ENCODE measurements at regions not wholly inside any gene's neighbourhood (a gene's known extent, or its start where the extent isn't known, plus 50 kb on each side); places are given as distances from the start of the nearest gene placed in this dataset.

- Mint-ChIP-seq H3K27me3 (ENCODE audit: low read depth) (no peaks in the 10 kb centered on the region), H3K36me3 (ENCODE audit: low read depth) (no peaks in the 10 kb centered on the region), H3K4me3 (no peak overlapping the region), H3K4me1 (ENCODE audit: low read depth) (no peaks in the 10 kb centered on the region), H3K9me3 (no peaks in the 10 kb centered on the region), H3K27ac (no peak overlapping the region)
- CTCF ChIA-PET = no interaction called here
- no peak for DNase-seq
- intact Hi-C loops (cut with micrococcal nuclease) = no loop called here
These were observed 1124.8 kb downstream of the SI start for GRCh38 chr3:163953526-163953925.

DNA sequence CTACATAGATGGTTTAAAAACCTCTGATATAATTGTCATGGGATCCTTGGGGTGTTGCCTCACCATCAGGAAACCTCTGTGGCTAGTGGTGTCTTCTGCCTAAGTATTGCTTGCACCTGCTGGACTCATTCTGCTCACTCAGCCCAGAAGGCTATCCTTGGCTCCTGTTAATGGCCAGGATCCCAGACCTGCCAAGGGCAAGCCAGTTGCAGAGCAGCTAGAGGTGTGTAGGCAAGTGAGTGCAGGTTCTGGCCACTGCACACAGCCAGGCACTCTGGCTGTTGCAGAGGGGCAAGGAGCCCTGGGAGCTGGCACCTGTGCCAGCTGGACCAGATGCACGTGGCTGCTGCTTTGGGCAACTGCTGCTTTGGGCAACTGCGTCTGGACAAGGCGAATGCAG lies 1125.8 kb downstream of the SI start:
- no peak for DNase-seq
- intact Hi-C loops (cut with micrococcal nuclease) = no loop called here
- peaks cover 2% of the 10 kb centered on the region for H3K9me3 Mint-ChIP-seq
- H3K36me3 Mint-ChIP-seq (ENCODE audit: low read depth) = no peaks in the 10 kb centered on the region
- H3K27me3 Mint-ChIP-seq (ENCODE audit: low read depth) = no peaks in the 10 kb centered on the region
- no peaks in the 10 kb centered on the region for H3K4me1 Mint-ChIP-seq (ENCODE audit: low read depth)
- H3K4me3 Mint-ChIP-seq = no peak overlapping the region
- CTCF ChIA-PET = no interaction called here
- no peak overlapping the region for H3K27ac Mint-ChIP-seq

DNA sequence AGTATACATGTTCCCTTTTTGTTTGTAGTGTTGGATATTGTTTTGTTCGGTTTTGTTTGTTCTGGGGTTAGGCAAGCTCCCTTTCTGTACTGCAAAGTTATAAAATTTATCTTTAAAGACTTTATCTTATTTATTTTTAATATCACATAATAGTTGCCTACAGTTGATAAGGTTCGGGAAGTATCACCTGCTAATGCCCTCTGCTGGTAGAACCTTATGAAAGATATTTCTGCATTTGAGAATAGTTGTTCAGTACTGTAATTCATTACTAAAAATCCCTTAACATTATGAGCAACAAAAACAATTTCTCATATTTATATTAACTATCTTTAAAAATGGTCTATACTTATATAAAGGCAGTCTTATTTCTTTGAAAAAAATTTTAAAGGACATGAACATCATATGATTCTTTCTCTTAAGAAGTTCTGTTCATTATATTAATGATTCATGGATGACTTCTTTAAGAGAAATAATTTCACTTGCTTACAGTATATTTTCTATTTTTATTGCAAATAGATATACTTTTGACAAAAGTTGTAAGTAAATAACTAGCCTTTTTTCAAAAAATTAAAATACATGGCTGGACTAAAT lies 1126.8 kb downstream of the SI start:
- CTCF ChIA-PET = no interaction called here
- no peaks in the 10 kb centered on the region for H3K36me3 Mint-ChIP-seq (ENCODE audit: low read depth)
- no peak overlapping the region for H3K27ac Mint-ChIP-seq
- DNase-seq = no peak
- peaks cover 2% of the 10 kb centered on the region for H3K9me3 Mint-ChIP-seq
- H3K4me3 Mint-ChIP-seq = no peak overlapping the region
- H3K27me3 Mint-ChIP-seq (ENCODE audit: low read depth) = no peaks in the 10 kb centered on the region
- intact Hi-C loops (cut with micrococcal nuclease) = no loop called here
- no peaks in the 10 kb centered on the region for H3K4me1 Mint-ChIP-seq (ENCODE audit: low read depth)

GRCh38 chr3:163946785-163947184 lies 1131.5 kb downstream of the SI start:
- H3K27me3 Mint-ChIP-seq (ENCODE audit: low read depth) = no peaks in the 10 kb centered on the region
- H3K27ac Mint-ChIP-seq = no peak overlapping the region
- H3K4me1 Mint-ChIP-seq (ENCODE audit: low read depth) = no peaks in the 10 kb centered on the region
- CTCF ChIA-PET = no interaction called here
- peaks cover 9% of the 10 kb centered on the region for H3K9me3 Mint-ChIP-seq
- intact Hi-C loops (cut with micrococcal nuclease) = no loop called here
- no peak overlapping the region for H3K4me3 Mint-ChIP-seq
- H3K36me3 Mint-ChIP-seq (ENCODE audit: low read depth) = no peaks in the 10 kb centered on the region
- no peak for DNase-seq

DNA sequence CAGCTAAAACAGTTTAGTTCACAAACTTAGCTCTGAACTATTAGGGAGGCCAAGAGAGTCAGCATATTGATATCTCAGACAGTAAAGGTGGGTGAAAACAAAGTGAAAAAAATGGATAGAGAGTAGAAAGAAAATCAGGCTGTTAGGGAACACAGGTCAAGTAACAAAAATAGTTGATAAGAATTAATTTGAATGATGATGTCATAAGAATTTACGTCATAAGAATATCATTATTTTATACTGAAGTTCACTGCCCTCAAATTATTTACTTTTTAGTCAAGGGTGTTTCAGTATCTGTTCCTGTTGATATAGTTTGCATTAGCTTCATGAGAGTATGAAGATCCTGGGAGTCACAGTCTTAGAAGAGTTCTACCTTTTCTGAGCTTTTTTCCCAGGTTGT lies 1134.6 kb downstream of the SI start:
- Mint-ChIP-seq H3K4me1 (ENCODE audit: low read depth) (no peaks in the 10 kb centered on the region), H3K36me3 (ENCODE audit: low read depth) (no peaks in the 10 kb centered on the region), H3K27ac (no peak overlapping the region), H3K27me3 (ENCODE audit: low read depth) (no peaks in the 10 kb centered on the region), H3K4me3 (no peak overlapping the region), H3K9me3 (peaks cover 12% of the 10 kb centered on the region)
- CTCF ChIA-PET = no interaction called here
- DNase-seq = no peak
- intact Hi-C loops (cut with micrococcal nuclease) = no loop called here

DNA sequence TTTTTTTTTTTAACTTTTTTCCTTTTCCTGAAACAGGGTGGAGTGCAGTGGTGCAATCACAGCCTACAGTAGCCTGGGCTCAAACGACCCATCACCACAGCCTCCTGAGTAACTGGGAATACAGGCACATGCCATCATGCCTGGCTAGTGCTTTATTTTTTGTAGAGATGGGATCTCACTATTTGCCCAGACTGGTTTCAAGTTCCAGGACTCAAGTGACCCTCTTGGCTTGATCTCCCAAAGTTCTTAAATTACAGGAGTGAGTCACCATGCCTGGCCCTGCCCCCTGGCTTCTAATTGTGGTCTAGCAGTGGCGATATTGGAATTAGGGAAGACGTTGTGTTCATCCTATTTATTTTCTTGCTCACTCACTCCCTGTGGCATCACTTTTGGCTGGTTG lies 1138.4 kb downstream of the SI start:
- H3K4me3 Mint-ChIP-seq = no peak overlapping the region
- H3K27ac Mint-ChIP-seq = no peak overlapping the region
- H3K36me3 Mint-ChIP-seq (ENCODE audit: low read depth) = no peaks in the 10 kb centered on the region
- no peaks in the 10 kb centered on the region for H3K4me1 Mint-ChIP-seq (ENCODE audit: low read depth)
- peaks cover 10% of the 10 kb centered on the region for H3K9me3 Mint-ChIP-seq
- no peaks in the 10 kb centered on the region for H3K27me3 Mint-ChIP-seq (ENCODE audit: low read depth)
- DNase-seq = no peak
- CTCF ChIA-PET = no interaction called here
- intact Hi-C loops (cut with micrococcal nuclease) = no loop called here

DNA sequence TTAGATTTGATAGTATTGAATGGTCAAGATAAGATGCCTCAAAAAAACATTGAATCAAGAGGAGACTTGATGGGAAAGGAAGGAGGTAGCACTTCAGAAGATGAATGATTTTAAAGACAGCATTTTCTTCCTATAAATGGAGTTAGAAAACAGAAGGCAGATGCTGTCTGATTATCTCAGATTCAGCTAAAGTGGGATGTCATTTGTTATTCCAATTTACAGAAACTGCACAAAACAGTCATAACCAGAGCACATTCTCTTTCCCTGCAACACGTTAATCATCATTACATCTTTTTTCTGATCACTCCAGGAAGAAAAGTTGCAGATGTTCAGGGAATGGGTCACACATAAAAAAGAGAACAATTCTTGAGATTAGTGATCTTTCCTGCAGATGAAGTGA lies 1141.8 kb downstream of the SI start:
- intact Hi-C loops (cut with micrococcal nuclease) = no loop called here
- Mint-ChIP-seq H3K27ac (no peak overlapping the region), H3K27me3 (ENCODE audit: low read depth) (no peaks in the 10 kb centered on the region), H3K9me3 (peaks cover 3% of the 10 kb centered on the region), H3K36me3 (ENCODE audit: low read depth) (no peaks in the 10 kb centered on the region), H3K4me1 (ENCODE audit: low read depth) (no peaks in the 10 kb centered on the region), H3K4me3 (no peak overlapping the region)
- CTCF ChIA-PET = interaction anchor here (0.6 kb wide), 1 partner anchor 1188 kb away, joined by 3 read pairs; no protein-coding TSS in a partner anchor
- no peak for DNase-seq

GRCh38 chr3:163935411-163935810 lies 1142.9 kb downstream of the SI start:
- Mint-ChIP-seq H3K36me3 (ENCODE audit: low read depth) (no peaks in the 10 kb centered on the region), H3K27me3 (ENCODE audit: low read depth) (no peaks in the 10 kb centered on the region), H3K9me3 (no peaks in the 10 kb centered on the region), H3K4me3 (no peak overlapping the region), H3K4me1 (ENCODE audit: low read depth) (no peaks in the 10 kb centered on the region), H3K27ac (no peak overlapping the region)
- CTCF ChIA-PET = no interaction called here
- intact Hi-C loops (cut with micrococcal nuclease) = no loop called here
- no peak for DNase-seq

- no peak overlapping the region for H3K27ac Mint-ChIP-seq
- CTCF ChIA-PET = no interaction called here
- H3K36me3 Mint-ChIP-seq (ENCODE audit: low read depth) = no peaks in the 10 kb centered on the region
- H3K4me1 Mint-ChIP-seq (ENCODE audit: low read depth) = no peaks in the 10 kb centered on the region
- intact Hi-C loops (cut with micrococcal nuclease) = no loop called here
- no peak for DNase-seq
- no peak overlapping the region for H3K4me3 Mint-ChIP-seq
- H3K9me3 Mint-ChIP-seq = no peaks in the 10 kb centered on the region
- H3K27me3 Mint-ChIP-seq (ENCODE audit: low read depth) = no peaks in the 10 kb centered on the region
These were observed 1149.1 kb downstream of the SI start for GRCh38 chr3:163929069-163929652.

- Mint-ChIP-seq H3K4me1 (ENCODE audit: low read depth) (no peaks in the 10 kb centered on the region), H3K36me3 (ENCODE audit: low read depth) (no peaks in the 10 kb centered on the region), H3K27me3 (ENCODE audit: low read depth) (no peaks in the 10 kb centered on the region), H3K9me3 (peaks cover under 1% of the 10 kb centered on the region), H3K27ac (no peak overlapping the region), H3K4me3 (no peak overlapping the region)
- DNase-seq = no peak
- intact Hi-C loops (cut with micrococcal nuclease) = no loop called here
- CTCF ChIA-PET = no interaction called here
These were observed 1150.8 kb downstream of the SI start for GRCh38 chr3:163927521-163927920.

GRCh38 chr3:163924600-163924999 lies 1153.7 kb downstream of the SI start:
- H3K9me3 Mint-ChIP-seq = peaks cover 2% of the 10 kb centered on the region
- no peaks in the 10 kb centered on the region for H3K36me3 Mint-ChIP-seq (ENCODE audit: low read depth)
- no peaks in the 10 kb centered on the region for H3K4me1 Mint-ChIP-seq (ENCODE audit: low read depth)
- DNase-seq = no peak
- H3K4me3 Mint-ChIP-seq = no peak overlapping the region
- CTCF ChIA-PET = no interaction called here
- no peak overlapping the region for H3K27ac Mint-ChIP-seq
- no peaks in the 10 kb centered on the region for H3K27me3 Mint-ChIP-seq (ENCODE audit: low read depth)
- intact Hi-C loops (cut with micrococcal nuclease) = no loop called here

DNA sequence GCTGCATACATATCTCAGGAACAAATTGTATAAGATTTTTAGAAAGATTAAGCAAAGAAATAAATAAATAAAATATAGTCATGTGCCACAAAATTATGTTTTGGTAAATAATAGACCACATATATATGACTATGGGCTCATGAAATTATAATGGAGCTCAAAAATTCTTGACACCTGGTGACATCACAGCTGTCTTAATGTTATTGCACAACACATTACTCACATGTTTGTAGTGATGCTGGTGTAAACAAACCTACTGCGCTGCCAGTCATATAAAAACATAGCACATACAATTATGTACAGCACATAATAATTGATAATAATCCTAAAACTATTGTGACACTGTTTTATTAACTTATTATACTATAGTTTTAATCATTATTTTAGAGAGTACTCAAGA lies 1159.1 kb downstream of the SI start:
- CTCF ChIA-PET = no interaction called here
- Mint-ChIP-seq H3K9me3 (peaks cover 2% of the 10 kb centered on the region), H3K27ac (no peak overlapping the region), H3K36me3 (ENCODE audit: low read depth) (no peaks in the 10 kb centered on the region), H3K4me1 (ENCODE audit: low read depth) (no peaks in the 10 kb centered on the region), H3K4me3 (no peak overlapping the region), H3K27me3 (ENCODE audit: low read depth) (no peaks in the 10 kb centered on the region)
- DNase-seq = no peak
- intact Hi-C loops (cut with micrococcal nuclease) = no loop called here

- Mint-ChIP-seq H3K9me3 (no peaks in the 10 kb centered on the region), H3K36me3 (ENCODE audit: low read depth) (no peaks in the 10 kb centered on the region), H3K27ac (no peak overlapping the region), H3K4me1 (ENCODE audit: low read depth) (no peaks in the 10 kb centered on the region), H3K27me3 (ENCODE audit: low read depth) (no peaks in the 10 kb centered on the region), H3K4me3 (no peak overlapping the region)
- CTCF ChIA-PET = no interaction called here
- intact Hi-C loops (cut with micrococcal nuclease) = no loop called here
- no peak for DNase-seq
These were observed 1161.4 kb downstream of the SI start for GRCh38 chr3:163916596-163917560.

Data from activated naive CD4-positive, alpha-beta T cell treated with anti-CD3 and anti-CD28 coated beads for 36 hours (primary cell).